ENCODE measurements at regions not wholly inside any gene's neighbourhood (a gene's known extent, or its start where the extent isn't known, plus 50 kb on each side); places are given as distances from the start of the nearest gene placed in this dataset.

DNA sequence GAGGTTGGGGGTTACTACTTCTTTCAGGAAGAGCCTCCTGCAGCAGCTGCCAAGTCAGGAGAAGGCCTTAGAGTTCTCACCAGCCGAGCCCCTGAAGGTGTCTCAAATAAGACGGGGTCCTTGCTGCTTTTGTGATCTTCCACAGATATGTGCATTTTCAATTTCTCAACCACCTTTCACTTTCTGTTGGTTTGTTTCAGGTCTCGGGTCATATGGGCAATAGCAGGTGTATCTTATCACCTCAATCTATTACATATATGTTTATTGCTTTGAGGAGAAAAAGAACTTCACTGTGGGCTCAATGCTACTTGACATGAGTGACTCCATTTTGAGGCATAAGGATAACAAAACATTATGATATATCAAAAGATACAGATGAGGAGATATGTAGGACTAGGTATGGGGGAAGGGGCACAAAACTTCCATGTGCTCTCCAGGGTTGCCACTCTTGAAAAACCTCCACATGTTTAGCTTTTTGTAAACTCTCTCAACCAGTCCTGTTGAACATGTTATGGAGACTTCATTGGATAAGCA is 1171.4 kb upstream of the ADGRL2 start:
- DNase-seq, result no peak
- Histone ChIP-seq H3K27ac (no peak overlapping the region), H3K27me3 (no peaks in the 10 kb centered on the region), H3K4me1 (no peaks in the 10 kb centered on the region), H3K9me3 (no peaks in the 10 kb centered on the region), H3K4me3 (no peak overlapping the region), H3K36me3 (no peaks in the 10 kb centered on the region)
- TF ChIP-seq, protein P1, sequence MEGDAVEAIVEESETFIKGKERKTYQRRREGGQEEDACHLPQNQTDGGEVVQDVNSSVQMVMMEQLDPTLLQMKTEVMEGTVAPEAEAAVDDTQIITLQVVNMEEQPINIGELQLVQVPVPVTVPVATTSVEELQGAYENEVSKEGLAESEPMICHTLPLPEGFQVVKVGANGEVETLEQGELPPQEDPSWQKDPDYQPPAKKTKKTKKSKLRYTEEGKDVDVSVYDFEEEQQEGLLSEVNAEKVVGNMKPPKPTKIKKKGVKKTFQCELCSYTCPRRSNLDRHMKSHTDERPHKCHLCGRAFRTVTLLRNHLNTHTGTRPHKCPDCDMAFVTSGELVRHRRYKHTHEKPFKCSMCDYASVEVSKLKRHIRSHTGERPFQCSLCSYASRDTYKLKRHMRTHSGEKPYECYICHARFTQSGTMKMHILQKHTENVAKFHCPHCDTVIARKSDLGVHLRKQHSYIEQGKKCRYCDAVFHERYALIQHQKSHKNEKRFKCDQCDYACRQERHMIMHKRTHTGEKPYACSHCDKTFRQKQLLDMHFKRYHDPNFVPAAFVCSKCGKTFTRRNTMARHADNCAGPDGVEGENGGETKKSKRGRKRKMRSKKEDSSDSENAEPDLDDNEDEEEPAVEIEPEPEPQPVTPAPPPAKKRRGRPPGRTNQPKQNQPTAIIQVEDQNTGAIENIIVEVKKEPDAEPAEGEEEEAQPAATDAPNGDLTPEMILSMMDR (IDR thresholded peaks at IDR 0.05), result no peak
- TF ChIP-seq POLR2A (IDR thresholded peaks at IDR 0.05), result no peak

DNA sequence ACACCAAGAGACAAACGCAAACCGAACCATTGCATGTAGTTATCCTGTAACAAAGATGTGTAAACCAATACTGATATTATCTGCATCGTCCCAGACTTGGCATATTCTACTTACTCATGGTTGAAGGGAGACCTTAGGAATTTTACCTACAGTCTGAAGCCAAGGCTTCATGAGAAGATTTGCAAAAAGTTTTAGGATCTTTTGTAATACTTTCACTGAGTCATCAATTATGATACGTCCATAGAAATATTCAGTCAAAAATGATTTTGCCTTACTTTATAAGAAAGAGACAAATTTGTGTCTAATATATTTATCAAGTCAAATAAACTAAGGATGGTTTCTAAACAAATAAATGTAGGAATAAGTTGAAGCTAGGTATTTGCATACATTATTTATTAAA is 1176.1 kb upstream of the ADGRL2 start:
- no peak for DNase-seq
- Histone ChIP-seq H3K36me3 (no peaks in the 10 kb centered on the region), H3K4me3 (no peak overlapping the region), H3K27ac (no peak overlapping the region), H3K27me3 (no peaks in the 10 kb centered on the region), H3K4me1 (no peaks in the 10 kb centered on the region), H3K9me3 (no peaks in the 10 kb centered on the region)
- TF ChIP-seq, protein P1 (IDR thresholded peaks at IDR 0.05), result no peak
- TF ChIP-seq POLR2A (IDR thresholded peaks at IDR 0.05), result no peak

- DNase-seq, result no peak
- Histone ChIP-seq H3K27me3 (no peaks in the 10 kb centered on the region), H3K9me3 (no peaks in the 10 kb centered on the region), H3K4me3 (no peak overlapping the region), H3K4me1 (no peaks in the 10 kb centered on the region), H3K27ac (no peak overlapping the region), H3K36me3 (no peaks in the 10 kb centered on the region)
- TF ChIP-seq POLR2A (IDR thresholded peaks at IDR 0.05), result no peak
- TF ChIP-seq, protein P1 (IDR thresholded peaks at IDR 0.05), result no peak
These were observed 1193.7 kb upstream of the ADGRL2 start for GRCh38 chr1:80607064-80607463.

DNA sequence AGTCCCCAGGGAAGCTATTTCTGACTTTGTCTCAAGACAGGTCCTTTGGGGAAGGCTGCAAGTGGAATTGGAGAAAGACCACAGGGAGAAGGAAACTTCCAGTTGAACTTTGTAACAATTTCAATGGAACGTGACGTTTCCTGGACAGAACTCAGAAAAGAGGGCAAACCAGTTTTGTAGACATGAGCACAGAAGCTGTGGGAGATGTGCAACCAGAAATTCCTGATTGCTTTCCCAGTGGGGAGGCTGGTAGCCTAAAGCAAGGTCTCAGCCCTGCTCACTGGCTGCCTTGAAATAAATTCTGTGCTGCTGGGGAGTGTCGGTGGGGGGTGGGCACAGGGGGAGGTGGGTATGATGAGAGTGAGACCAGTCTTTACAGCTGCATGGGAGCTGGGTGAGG is 1206.7 kb upstream of the ADGRL2 start:
- DNase-seq, result no peak
- Histone ChIP-seq H3K27ac (no peak overlapping the region), H3K36me3 (no peaks in the 10 kb centered on the region), H3K9me3 (no peaks in the 10 kb centered on the region), H3K27me3 (no peaks in the 10 kb centered on the region), H3K4me3 (no peak overlapping the region), H3K4me1 (no peaks in the 10 kb centered on the region)
- TF ChIP-seq, protein P1 (IDR thresholded peaks at IDR 0.05), result no peak
- no peak for TF ChIP-seq POLR2A (IDR thresholded peaks at IDR 0.05)

GRCh38 chr1:80593197-80593596 is 1207.5 kb upstream of the ADGRL2 start:
- no peak for TF ChIP-seq POLR2A (IDR thresholded peaks at IDR 0.05)
- TF ChIP-seq, protein P1 (IDR thresholded peaks at IDR 0.05), result no peak
- no peak overlapping the region for H3K4me3 ChIP-seq
- H3K4me1 ChIP-seq, result no peaks in the 10 kb centered on the region

GRCh38 chr1:80582980-80583379 is 1217.8 kb upstream of the ADGRL2 start:
- Histone ChIP-seq H3K4me1 (no peaks in the 10 kb centered on the region), H3K27me3 (no peaks in the 10 kb centered on the region), H3K4me3 (no peak overlapping the region), H3K9me3 (no peaks in the 10 kb centered on the region), H3K36me3 (no peaks in the 10 kb centered on the region), H3K27ac (no peak overlapping the region)
- TF ChIP-seq, protein P1 (IDR thresholded peaks at IDR 0.05), result no peak
- TF ChIP-seq POLR2A (IDR thresholded peaks at IDR 0.05), result no peak
- DNase-seq, result no peak

More at GRCh38 chr1:80593197-80593596, 1207.5 kb upstream of the ADGRL2 start:
- no peaks in the 10 kb centered on the region for H3K27me3 ChIP-seq
- H3K9me3 ChIP-seq, result no peaks in the 10 kb centered on the region
- no peaks in the 10 kb centered on the region for H3K36me3 ChIP-seq
- DNase-seq, result no peak
- no peak overlapping the region for H3K27ac ChIP-seq
